ENCODE measurements at regions not wholly inside any gene's neighbourhood (a gene's known extent, or its start where the extent isn't known, plus 50 kb on each side); places are given as distances from the start of the nearest gene placed in this dataset.

DNA sequence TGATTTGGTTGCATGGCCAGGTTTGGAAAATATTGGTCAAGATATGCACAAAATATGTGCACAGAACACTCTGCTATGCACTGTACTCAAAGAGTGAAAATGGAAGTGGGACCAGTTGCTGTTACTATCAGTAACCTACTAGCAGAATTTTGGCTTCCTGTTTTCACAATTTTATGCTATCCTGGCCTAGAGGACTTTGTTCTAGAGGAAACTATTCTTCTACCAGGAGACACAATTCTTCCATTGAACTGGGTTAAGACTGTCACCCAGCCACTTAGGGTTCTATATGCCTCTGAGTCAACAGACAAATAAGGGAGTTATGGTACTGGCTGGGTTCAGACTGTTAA is 431.4 kb upstream of the DCC start:
- TF ChIP-seq, protein P1, sequence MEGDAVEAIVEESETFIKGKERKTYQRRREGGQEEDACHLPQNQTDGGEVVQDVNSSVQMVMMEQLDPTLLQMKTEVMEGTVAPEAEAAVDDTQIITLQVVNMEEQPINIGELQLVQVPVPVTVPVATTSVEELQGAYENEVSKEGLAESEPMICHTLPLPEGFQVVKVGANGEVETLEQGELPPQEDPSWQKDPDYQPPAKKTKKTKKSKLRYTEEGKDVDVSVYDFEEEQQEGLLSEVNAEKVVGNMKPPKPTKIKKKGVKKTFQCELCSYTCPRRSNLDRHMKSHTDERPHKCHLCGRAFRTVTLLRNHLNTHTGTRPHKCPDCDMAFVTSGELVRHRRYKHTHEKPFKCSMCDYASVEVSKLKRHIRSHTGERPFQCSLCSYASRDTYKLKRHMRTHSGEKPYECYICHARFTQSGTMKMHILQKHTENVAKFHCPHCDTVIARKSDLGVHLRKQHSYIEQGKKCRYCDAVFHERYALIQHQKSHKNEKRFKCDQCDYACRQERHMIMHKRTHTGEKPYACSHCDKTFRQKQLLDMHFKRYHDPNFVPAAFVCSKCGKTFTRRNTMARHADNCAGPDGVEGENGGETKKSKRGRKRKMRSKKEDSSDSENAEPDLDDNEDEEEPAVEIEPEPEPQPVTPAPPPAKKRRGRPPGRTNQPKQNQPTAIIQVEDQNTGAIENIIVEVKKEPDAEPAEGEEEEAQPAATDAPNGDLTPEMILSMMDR (IDR thresholded peaks at IDR 0.05), result no peak
- TF ChIP-seq POLR2A (IDR thresholded peaks at IDR 0.05), result no peak

Data from heart left ventricle (tissue), 13 donors.